ENCODE measurements at regions not wholly inside any gene's neighbourhood (a gene's known extent, or its start where the extent isn't known, plus 50 kb on each side); places are given as distances from the start of the nearest gene placed in this dataset.

DNA sequence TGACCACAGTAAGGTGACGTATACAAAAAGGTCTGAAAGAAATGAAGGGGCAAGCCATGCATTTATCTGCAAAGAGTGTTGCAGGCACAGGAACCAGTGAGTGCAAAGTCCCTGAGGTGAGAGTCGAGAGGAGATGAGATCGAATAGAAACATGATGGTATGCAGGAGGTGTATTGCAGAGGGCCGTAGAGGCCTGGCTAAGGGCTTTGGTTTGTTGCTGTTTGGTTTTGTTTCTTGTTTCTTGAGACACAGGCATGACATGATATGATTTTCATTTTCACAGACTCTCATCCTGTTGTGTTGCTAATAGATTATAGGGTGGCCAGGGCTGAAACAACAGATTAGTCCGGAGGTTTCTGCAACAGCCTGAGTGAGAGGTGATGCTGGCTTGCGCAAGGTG is 80.4 kb downstream of the HSPH1 start:
- H3K4me3 Mint-ChIP-seq: no peak overlapping the region
- H3K4me1 Mint-ChIP-seq (ENCODE audit: low read depth): peaks cover 8% of the 10 kb centered on the region
- peaks cover 3% of the 10 kb centered on the region for H3K9me3 Mint-ChIP-seq
- DNase-seq (ENCODE audit: low spot score): no peak
- peaks cover 16% of the 10 kb centered on the region for H3K27me3 Mint-ChIP-seq (ENCODE audit: insufficient read depth)
- no peaks in the 10 kb centered on the region for H3K36me3 Mint-ChIP-seq (ENCODE audit: low read depth)
- intact Hi-C loops (cut with micrococcal nuclease): no loop called here
- no peak overlapping the region for H3K27ac Mint-ChIP-seq

GRCh38 chr13:31074756-31075155 is 86.9 kb downstream of the HSPH1 start:
- H3K27me3 Mint-ChIP-seq (ENCODE audit: insufficient read depth): no peaks in the 10 kb centered on the region
- H3K27ac Mint-ChIP-seq: peak overlapping the region; percentile 18
- H3K9me3 Mint-ChIP-seq: peaks cover 3% of the 10 kb centered on the region
- peaks cover 4% of the 10 kb centered on the region for H3K36me3 Mint-ChIP-seq (ENCODE audit: low read depth)
- peaks cover 12% of the 10 kb centered on the region for H3K4me1 Mint-ChIP-seq (ENCODE audit: low read depth)
- intact Hi-C loops (cut with micrococcal nuclease): loop anchor here (1.0 kb wide), 3 partner anchors 29 to 88 kb away; no protein-coding TSS in a partner anchor
- DNase-seq (ENCODE audit: low spot score): no peak
- no peak overlapping the region for H3K4me3 Mint-ChIP-seq

DNA sequence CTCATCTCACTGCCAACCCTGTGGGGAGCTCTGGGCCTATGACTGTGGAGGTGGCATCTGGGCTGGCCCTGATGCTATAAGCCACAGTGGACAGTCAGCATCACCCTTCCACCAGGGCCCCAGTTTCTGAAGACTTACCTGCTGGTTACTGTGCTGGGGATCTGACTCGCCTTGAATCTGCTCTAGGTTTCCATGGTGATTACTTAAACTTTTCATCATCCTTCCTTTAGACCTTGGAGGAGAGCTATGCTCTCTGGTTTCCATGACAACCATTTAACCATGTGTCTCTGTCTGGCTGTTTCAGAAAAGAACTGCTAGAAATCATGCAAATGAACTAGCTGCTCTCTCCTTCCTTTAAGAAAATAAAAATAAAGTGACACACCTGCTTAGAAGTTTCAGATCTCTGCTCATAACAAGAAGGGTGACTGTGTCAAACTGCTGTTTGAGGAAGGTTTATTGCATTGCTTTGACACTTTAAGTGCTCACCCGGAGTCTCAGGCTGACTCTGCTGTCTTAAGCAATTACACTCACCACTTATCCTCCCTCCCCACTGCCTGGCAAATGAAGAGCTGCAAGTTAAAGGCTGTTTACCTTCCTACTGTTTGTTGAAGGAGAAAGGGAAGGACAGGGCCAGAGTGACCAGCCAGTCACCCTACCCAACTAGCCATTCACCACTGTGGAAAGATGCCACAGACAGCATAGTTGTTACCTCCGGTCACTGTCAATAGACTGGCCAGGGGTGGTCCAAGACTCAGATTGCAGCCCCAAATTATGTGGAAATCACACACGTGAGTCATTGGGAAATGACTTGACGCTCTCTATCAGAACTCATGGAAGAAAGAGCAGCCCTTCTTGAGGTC is 87.6 kb downstream of the HSPH1 start:
- no peak overlapping the region for H3K27ac Mint-ChIP-seq
- H3K9me3 Mint-ChIP-seq: peaks cover 3% of the 10 kb centered on the region
- H3K27me3 Mint-ChIP-seq (ENCODE audit: insufficient read depth): no peaks in the 10 kb centered on the region
- H3K4me1 Mint-ChIP-seq (ENCODE audit: low read depth): peaks cover 12% of the 10 kb centered on the region
- H3K36me3 Mint-ChIP-seq (ENCODE audit: low read depth): peaks cover 4% of the 10 kb centered on the region
- DNase-seq (ENCODE audit: low spot score): no peak
- no peak overlapping the region for H3K4me3 Mint-ChIP-seq
- intact Hi-C loops (cut with micrococcal nuclease): loop anchor here (1.0 kb wide), 3 partner anchors 29 to 88 kb away; no protein-coding TSS in a partner anchor

DNA sequence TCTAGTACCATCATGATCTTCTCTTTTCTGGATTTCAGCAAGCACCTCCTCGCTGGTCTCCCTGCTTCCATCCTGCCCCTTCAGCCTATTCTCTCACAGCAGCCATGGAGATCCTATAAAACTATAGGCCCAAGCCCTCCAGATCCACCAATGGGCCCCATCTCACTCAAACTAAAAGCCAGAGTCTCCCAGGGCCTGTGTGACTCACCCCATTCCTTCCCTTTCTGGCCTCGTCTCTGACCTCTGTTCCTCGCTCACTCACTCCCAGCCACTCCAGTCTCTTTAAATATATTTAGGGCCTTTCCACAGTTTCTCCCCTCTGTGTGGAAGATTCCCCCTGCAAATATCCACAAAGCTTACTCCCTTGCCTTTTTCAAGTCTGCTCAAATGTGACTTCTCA is 89.7 kb downstream of the HSPH1 start:
- H3K4me3 Mint-ChIP-seq: no peak overlapping the region
- H3K27me3 Mint-ChIP-seq (ENCODE audit: insufficient read depth): peaks cover 2% of the 10 kb centered on the region
- H3K36me3 Mint-ChIP-seq (ENCODE audit: low read depth): peaks cover 4% of the 10 kb centered on the region
- H3K9me3 Mint-ChIP-seq: peaks cover 3% of the 10 kb centered on the region
- H3K4me1 Mint-ChIP-seq (ENCODE audit: low read depth): peaks cover 28% of the 10 kb centered on the region
- intact Hi-C loops (cut with micrococcal nuclease): no loop called here
- no peak for DNase-seq (ENCODE audit: low spot score)
- H3K27ac Mint-ChIP-seq: no peak overlapping the region

- intact Hi-C loops (cut with micrococcal nuclease): no loop called here
- DNase-seq (ENCODE audit: low spot score): no peak
- Mint-ChIP-seq H3K4me1 (ENCODE audit: low read depth) (peaks cover 16% of the 10 kb centered on the region), H3K9me3 (no peaks in the 10 kb centered on the region), H3K4me3 (no peak overlapping the region), H3K36me3 (ENCODE audit: low read depth) (no peaks in the 10 kb centered on the region), H3K27ac (no peak overlapping the region), H3K27me3 (ENCODE audit: insufficient read depth) (peaks cover 2% of the 10 kb centered on the region)
These were observed 91.7 kb downstream of the HSPH1 start for GRCh38 chr13:31069808-31070534.

DNA sequence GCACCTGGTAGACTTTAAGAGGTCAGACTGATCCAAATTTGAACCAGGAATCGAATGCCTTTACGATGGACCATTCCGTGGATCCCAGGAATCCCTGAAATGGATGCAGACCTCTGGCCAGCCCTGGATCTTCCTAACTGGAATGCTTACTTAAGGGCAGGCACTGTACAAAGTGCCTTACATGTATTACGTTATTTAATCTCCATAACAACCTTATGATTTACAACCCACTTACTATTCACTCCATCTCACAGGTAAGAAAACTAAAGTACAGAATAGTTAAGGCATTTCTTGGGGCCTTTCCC is 93.6 kb downstream of the HSPH1 start:
- no peak overlapping the region for H3K27ac Mint-ChIP-seq
- H3K9me3 Mint-ChIP-seq: peaks cover 3% of the 10 kb centered on the region

DNA sequence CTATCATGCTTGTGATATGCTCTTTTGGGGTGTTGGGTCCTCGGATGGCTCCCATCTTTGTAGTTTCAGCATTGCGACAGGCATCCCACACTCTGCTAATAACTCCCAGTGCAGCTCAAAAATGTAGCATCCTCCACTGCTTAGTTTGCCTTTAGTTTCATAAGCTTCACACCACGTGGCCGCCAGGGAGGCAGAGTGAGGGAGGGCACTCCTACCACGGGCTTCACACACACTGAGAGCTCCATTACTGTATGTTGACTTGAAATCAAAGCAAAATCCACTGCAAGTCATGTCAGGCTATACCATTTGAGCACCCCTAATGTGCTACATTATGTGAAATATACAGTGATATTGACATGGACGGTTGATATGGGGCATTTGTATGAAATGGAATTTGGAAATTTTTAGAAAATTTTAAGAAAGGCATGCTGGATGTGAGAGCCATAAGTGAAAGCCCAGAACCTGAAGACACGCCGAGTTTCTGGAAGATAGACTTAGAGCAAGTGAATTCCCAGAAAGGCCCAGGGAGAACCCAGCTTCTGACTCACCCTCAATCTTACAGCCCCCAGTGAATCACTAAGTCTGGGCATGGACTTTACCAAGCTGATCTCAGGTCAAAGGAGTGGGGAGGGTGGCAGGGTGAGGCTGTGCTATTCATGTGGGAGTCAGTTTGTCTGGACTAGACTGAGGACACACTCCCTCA is 94.1 kb downstream of the HSPH1 start:
- intact Hi-C loops (cut with micrococcal nuclease): no loop called here
- Mint-ChIP-seq H3K9me3 (peaks cover 3% of the 10 kb centered on the region), H3K36me3 (ENCODE audit: low read depth) (peaks cover 3% of the 10 kb centered on the region), H3K27ac (no peak overlapping the region), H3K4me1 (ENCODE audit: low read depth) (peaks cover 29% of the 10 kb centered on the region), H3K4me3 (no peak overlapping the region), H3K27me3 (ENCODE audit: insufficient read depth) (peaks cover 5% of the 10 kb centered on the region)
- no peak for DNase-seq (ENCODE audit: low spot score)

More for the DNA sequence above, 93.6 kb downstream of the HSPH1 start:
- peaks cover 5% of the 10 kb centered on the region for H3K27me3 Mint-ChIP-seq (ENCODE audit: insufficient read depth)
- intact Hi-C loops (cut with micrococcal nuclease): no loop called here
- peaks cover 3% of the 10 kb centered on the region for H3K36me3 Mint-ChIP-seq (ENCODE audit: low read depth)
- peaks cover 29% of the 10 kb centered on the region for H3K4me1 Mint-ChIP-seq (ENCODE audit: low read depth)
- H3K4me3 Mint-ChIP-seq: no peak overlapping the region
- DNase-seq (ENCODE audit: low spot score): no peak

GRCh38 chr13:31064636-31065035 is 97.1 kb downstream of the HSPH1 start:
- intact Hi-C loops (cut with micrococcal nuclease): no loop called here
- peaks cover 3% of the 10 kb centered on the region for H3K36me3 Mint-ChIP-seq (ENCODE audit: low read depth)
- H3K27me3 Mint-ChIP-seq (ENCODE audit: insufficient read depth): peaks cover 10% of the 10 kb centered on the region
- DNase-seq (ENCODE audit: low spot score): no peak
- peaks cover 3% of the 10 kb centered on the region for H3K9me3 Mint-ChIP-seq
- peaks cover 29% of the 10 kb centered on the region for H3K4me1 Mint-ChIP-seq (ENCODE audit: low read depth)
- no peak overlapping the region for H3K4me3 Mint-ChIP-seq
- no peak overlapping the region for H3K27ac Mint-ChIP-seq

DNA sequence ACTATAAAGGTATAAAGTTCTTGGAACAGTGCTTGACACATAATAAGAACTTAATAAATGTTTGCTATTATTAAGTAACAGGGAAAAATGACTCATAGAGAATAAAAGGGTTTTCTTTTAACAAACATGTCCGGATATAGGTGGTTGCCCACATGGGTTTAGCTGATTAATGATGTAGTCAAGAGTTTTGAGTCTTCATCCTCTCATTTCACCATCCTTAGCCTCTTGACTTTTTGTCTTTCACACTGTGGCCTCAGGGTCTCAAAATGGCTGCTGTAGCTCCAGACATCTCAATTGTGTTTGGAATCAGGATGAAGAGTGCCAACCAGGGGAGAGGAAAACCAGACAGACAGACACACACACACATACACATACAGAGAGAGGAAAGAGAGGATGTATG is 97.9 kb downstream of the HSPH1 start:
- intact Hi-C loops (cut with micrococcal nuclease): no loop called here
- H3K36me3 Mint-ChIP-seq (ENCODE audit: low read depth): peaks cover 3% of the 10 kb centered on the region
- H3K9me3 Mint-ChIP-seq: peaks cover 3% of the 10 kb centered on the region
- DNase-seq (ENCODE audit: low spot score): no peak
- no peak overlapping the region for H3K4me3 Mint-ChIP-seq
- peaks cover 29% of the 10 kb centered on the region for H3K4me1 Mint-ChIP-seq (ENCODE audit: low read depth)
- no peak overlapping the region for H3K27ac Mint-ChIP-seq
- H3K27me3 Mint-ChIP-seq (ENCODE audit: insufficient read depth): peaks cover 10% of the 10 kb centered on the region

DNA sequence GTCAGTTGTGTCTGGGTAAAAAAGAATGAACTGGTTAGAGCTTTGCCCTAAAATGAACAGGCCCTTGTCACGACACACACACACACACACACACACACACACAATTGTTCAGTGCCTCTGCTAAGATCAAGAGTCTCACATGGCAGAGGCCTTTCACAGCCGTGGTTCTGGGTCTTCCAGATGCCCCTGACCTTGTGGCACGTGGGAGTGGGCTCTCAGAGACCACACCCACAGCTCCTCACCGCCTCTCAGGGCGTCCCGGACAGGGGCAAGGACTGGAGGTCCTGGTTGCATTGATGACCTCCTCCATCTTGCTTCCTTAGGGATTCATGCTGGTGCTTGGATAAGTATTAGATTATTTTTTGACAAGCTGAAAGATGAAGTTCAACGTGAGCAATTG is 101.0 kb downstream of the HSPH1 start:
- peaks cover 3% of the 10 kb centered on the region for H3K36me3 Mint-ChIP-seq (ENCODE audit: low read depth)
- intact Hi-C loops (cut with micrococcal nuclease): no loop called here
- no peak for DNase-seq (ENCODE audit: low spot score)
- H3K27me3 Mint-ChIP-seq (ENCODE audit: insufficient read depth): peaks cover 7% of the 10 kb centered on the region
- H3K27ac Mint-ChIP-seq: no peak overlapping the region
- H3K4me1 Mint-ChIP-seq (ENCODE audit: low read depth): peaks cover 13% of the 10 kb centered on the region
- H3K4me3 Mint-ChIP-seq: no peak overlapping the region
- H3K9me3 Mint-ChIP-seq: peaks cover 3% of the 10 kb centered on the region

GRCh38 chr13:31060220-31060619 is 101.5 kb downstream of the HSPH1 start:
- DNase-seq (ENCODE audit: low spot score): no peak
- peaks cover 7% of the 10 kb centered on the region for H3K27me3 Mint-ChIP-seq (ENCODE audit: insufficient read depth)
- peaks cover 3% of the 10 kb centered on the region for H3K9me3 Mint-ChIP-seq
- peaks cover 3% of the 10 kb centered on the region for H3K36me3 Mint-ChIP-seq (ENCODE audit: low read depth)
- intact Hi-C loops (cut with micrococcal nuclease): no loop called here
- H3K4me1 Mint-ChIP-seq (ENCODE audit: low read depth): peaks cover 13% of the 10 kb centered on the region
- H3K4me3 Mint-ChIP-seq: no peak overlapping the region
- H3K27ac Mint-ChIP-seq: no peak overlapping the region

- intact Hi-C loops (cut with micrococcal nuclease): loop anchor here (1.0 kb wide), 1 partner anchor 12 kb away; no protein-coding TSS in a partner anchor
- no peaks in the 10 kb centered on the region for H3K36me3 Mint-ChIP-seq (ENCODE audit: low read depth)
- H3K4me1 Mint-ChIP-seq (ENCODE audit: low read depth): no peaks in the 10 kb centered on the region
- no peak overlapping the region for H3K4me3 Mint-ChIP-seq
- H3K27me3 Mint-ChIP-seq (ENCODE audit: insufficient read depth): peaks cover 5% of the 10 kb centered on the region
- no peak overlapping the region for H3K27ac Mint-ChIP-seq
- H3K9me3 Mint-ChIP-seq: no peaks in the 10 kb centered on the region
- DNase-seq (ENCODE audit: low spot score): no peak
These were observed 104.2 kb downstream of the HSPH1 start for GRCh38 chr13:31057403-31058033.
